Tibial nerve (tissue), 3 donors: ENCODE measurements at regions not wholly inside any gene's neighbourhood (a gene's known extent, or its start where the extent isn't known, plus 50 kb on each side); places are given as distances from the start of the nearest gene placed in this dataset.

Experiments
- POLR2A ChIP-seq, 2 donors: fragments of 450-650 bp; IDR thresholded peaks; one replicate each; pipeline ENCODE4 v1.6.1; 2017; ENCODE audit warnings: antibody characterized with exemption in 2 of 2, mild to moderate bottlenecking in 2 of 2, moderate library complexity in 2 of 2
- TF ChIP-seq, protein P1 (sequence below), 5 experiments: fragments of 200-600 bp in 3 of 5; fragments of 450-650 bp in 2 of 5; sonication (generic) in 3 of 5; IDR thresholded peaks; one replicate each; pipeline ENCODE4 v1.5.1; 2016 to 2019; ENCODE audit warnings: antibody characterized with exemption in 5 of 5, mild to moderate bottlenecking in 3 of 5, moderate library complexity in 2 of 5

DNA sequence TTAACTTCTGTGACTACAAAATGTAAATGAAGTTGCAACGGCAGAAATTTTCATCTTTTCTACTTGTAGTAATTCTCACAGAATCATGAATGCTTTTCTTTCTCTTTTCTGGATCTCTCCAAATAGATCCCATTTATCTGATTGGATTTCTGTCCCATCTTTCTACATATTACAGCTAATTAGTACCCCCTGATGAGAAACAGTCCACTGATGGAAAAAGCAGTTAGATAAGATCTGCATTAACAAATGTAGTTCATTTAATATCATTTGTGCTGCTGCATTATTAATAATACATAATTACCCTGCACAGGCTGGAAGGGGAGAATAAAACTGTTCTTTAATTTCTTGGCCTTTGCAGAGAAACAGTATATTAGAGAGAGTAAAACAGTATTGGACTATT, 289.3 kb downstream of the TTLL7 start:
- TF ChIP-seq POLR2A (IDR thresholded peaks at IDR 0.05), result no peak
- TF ChIP-seq, protein P1, sequence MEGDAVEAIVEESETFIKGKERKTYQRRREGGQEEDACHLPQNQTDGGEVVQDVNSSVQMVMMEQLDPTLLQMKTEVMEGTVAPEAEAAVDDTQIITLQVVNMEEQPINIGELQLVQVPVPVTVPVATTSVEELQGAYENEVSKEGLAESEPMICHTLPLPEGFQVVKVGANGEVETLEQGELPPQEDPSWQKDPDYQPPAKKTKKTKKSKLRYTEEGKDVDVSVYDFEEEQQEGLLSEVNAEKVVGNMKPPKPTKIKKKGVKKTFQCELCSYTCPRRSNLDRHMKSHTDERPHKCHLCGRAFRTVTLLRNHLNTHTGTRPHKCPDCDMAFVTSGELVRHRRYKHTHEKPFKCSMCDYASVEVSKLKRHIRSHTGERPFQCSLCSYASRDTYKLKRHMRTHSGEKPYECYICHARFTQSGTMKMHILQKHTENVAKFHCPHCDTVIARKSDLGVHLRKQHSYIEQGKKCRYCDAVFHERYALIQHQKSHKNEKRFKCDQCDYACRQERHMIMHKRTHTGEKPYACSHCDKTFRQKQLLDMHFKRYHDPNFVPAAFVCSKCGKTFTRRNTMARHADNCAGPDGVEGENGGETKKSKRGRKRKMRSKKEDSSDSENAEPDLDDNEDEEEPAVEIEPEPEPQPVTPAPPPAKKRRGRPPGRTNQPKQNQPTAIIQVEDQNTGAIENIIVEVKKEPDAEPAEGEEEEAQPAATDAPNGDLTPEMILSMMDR (IDR thresholded peaks at IDR 0.05), result no peak
